ENCODE measurements at regions not wholly inside any gene's neighbourhood (a gene's known extent, or its start where the extent isn't known, plus 50 kb on each side); places are given as distances from the start of the nearest gene placed in this dataset.
A peak's percentile ranks its signal among the peaks of the same experiment; 100 is the strongest.

DNA sequence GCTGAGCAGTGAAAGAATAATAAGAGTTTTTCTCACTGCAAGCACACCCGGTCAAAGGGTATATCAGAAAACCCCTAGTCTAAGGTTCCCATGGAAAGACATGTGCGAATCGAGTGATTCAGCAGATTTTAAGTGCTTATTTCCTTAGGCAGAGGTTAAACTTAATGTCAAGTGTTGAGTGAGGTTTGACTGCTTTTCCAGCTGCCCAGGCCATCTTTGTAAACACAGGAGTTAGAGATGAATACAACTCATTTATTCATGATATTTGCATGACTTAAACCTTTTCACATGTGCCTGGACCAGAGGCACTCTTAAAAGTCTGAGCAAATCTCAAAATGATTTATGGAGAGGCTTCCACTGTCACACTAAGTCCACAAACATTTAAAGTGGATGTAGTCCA, 137.8 kb upstream of the RGMB start:
- peak; percentile 16 for ATAC-seq (ENCODE audit: low read depth)
- H3K9ac ChIP-seq (ENCODE audit: low read depth, low read length): no peak overlapping the region
- 0 out of 2 replicates have a peak overlapping the region, but pooled peaks have one; percentile 9 for H2BK20ac ChIP-seq (ENCODE audit: low read depth, low read length)
- no peak overlapping the region for H2BK15ac ChIP-seq (ENCODE audit: low read depth, low read length)
- H3K4me1 ChIP-seq (ENCODE audit: control insufficient read depth, insufficient read depth, low read length): peaks cover 11% of the 10 kb centered on the region
- peak overlapping the region; percentile 87; the same call in 1 of the 2 replicates for H3K18ac ChIP-seq (ENCODE audit: low read depth, low read length)
- H2AFZ ChIP-seq (replicated peaks; ENCODE audit: low read length, poor library complexity): no peak overlapping the region
- H3K4me2 ChIP-seq (ENCODE audit: low read depth, low read length): no peak overlapping the region
- no peaks in the 10 kb centered on the region for H3K9me3 ChIP-seq (ENCODE audit: control insufficient read depth, insufficient read depth, low read length)
- H3K56ac ChIP-seq (ENCODE audit: extremely low read depth, insufficient read depth, low read length): no peak overlapping the region
- BruUV-seq (replicated peaks): no TSS peak
- no CpG with 5 or more reads among the region's 3 CpGs for WGBS, 2 experiments (ENCODE audit: extremely low coverage in 2 of 2, insufficient read length in 1 of 2)
- in situ Hi-C loops (cut with MboI; ENCODE audit: low sequenced_read_pairs): no loop called here
- ChIA-PET POLR2A (ENCODE audit: unreplicated experiment) (interaction anchor here (0.5 kb wide), 1 partner anchor 137 kb away, joined by 5 read pairs; no protein-coding TSS in a partner anchor), CTCF (no interaction called here)
- no peak overlapping the region for H3K27ac ChIP-seq (ENCODE audit: insufficient read depth, low read length)
- no peak overlapping the region for H3K14ac ChIP-seq (replicated peaks; ENCODE audit: low read depth, low read length)
- H2BK5ac ChIP-seq (ENCODE audit: low read depth, low read length, poor library complexity, severe bottlenecking): no peak overlapping the region
- no peak overlapping the region for H4K91ac ChIP-seq (ENCODE audit: insufficient read depth, low read depth, low read length)
- dilution Hi-C loops (cut with HindIII; ENCODE audit: low sequenced_read_pairs, unreplicated experiment): no loop called here
- no peak overlapping the region for H3K4ac ChIP-seq (ENCODE audit: low read depth, low read length)
- no peak overlapping the region; the same call in 1 of the 2 replicates for H4K5ac ChIP-seq (ENCODE audit: low read depth, low read length)
- no peaks in the 10 kb centered on the region for H3K27me3 ChIP-seq (ENCODE audit: control insufficient read depth, insufficient read depth, low read length)
- TF ChIP-seq MAZ (IDR thresholded peaks at IDR 0.05; ENCODE audit: borderline replicate concordance, low read depth, low read length) (no peak), RAD21 (IDR thresholded peaks at IDR 0.05; ENCODE audit: low read length) (no peak), FOS (IDR thresholded peaks at IDR 0.05; ENCODE audit: low read depth, low read length) (no peak), RCOR1 (IDR thresholded peaks at IDR 0.05; ENCODE audit: insufficient replicate concordance, low read length) (no peak), NFE2L2 (IDR thresholded peaks at IDR 0.05; ENCODE audit: low read depth, low read length) (peak; percentile 80), MAFK (IDR thresholded peaks at IDR 0.05; ENCODE audit: low read depth, low read length) (peak; percentile 8; the same call in 1 of the 2 replicates)
- intact Hi-C loops (cut with micrococcal nuclease): loop anchor here (10.0 kb wide), 1 partner anchor 129 kb away; no protein-coding TSS in a partner anchor
- H3K36me3 ChIP-seq (ENCODE audit: control insufficient read depth, insufficient read depth, low read length): no peaks in the 10 kb centered on the region
- no peaks in the 10 kb centered on the region for H4K20me1 ChIP-seq (ENCODE audit: insufficient read depth, low read length)
- no peak overlapping the region for H3K4me3 ChIP-seq (ENCODE audit: insufficient read depth, low read depth, low read length)
- no peak overlapping the region for H2AK9ac ChIP-seq (replicated peaks; ENCODE audit: low read depth, low read length, poor library complexity)
- no peak overlapping the region for H4K8ac ChIP-seq (ENCODE audit: low read depth in 2 of 2, low read length in 2 of 2)
- no peak overlapping the region for H2BK120ac ChIP-seq (ENCODE audit: low read depth, low read length)
- no peaks in the 10 kb centered on the region for H3K79me1 ChIP-seq (ENCODE audit: low read depth in 1 of 2, low read length in 2 of 2)
- no peaks in the 10 kb centered on the region for H3K9me1 ChIP-seq (ENCODE audit: insufficient read depth, low read length)
- DNase-seq: peak; percentile 72
- H3K23ac ChIP-seq (ENCODE audit: low read depth, low read length): no peak overlapping the region
- H2AK5ac ChIP-seq (ENCODE audit: low read depth, low read length): no peak overlapping the region
